LNCAP (cell line): ENCODE measurements at regions not wholly inside any gene's neighbourhood (a gene's known extent, or its start where the extent isn't known, plus 50 kb on each side); places are given as distances from the start of the nearest gene placed in this dataset.

Experiments
- CTCF ChIP-seq: fragments of 450-650 bp; IDR thresholded peaks from 2 replicates; pipeline ENCODE4 v1.5.1; 2017; ENCODE audit warnings: mild to moderate bottlenecking

GRCh38 chr4:187209921-187210613, 486.4 kb upstream of the FAT1 start:
- no peak for TF ChIP-seq CTCF

- no peak for TF ChIP-seq CTCF
Observed at GRCh38 chr4:187212446-187213080, 488.9 kb upstream of the FAT1 start.

GRCh38 chr4:187215438-187215837, 491.8 kb upstream of the FAT1 start:
- no peak for TF ChIP-seq CTCF

GRCh38 chr4:187218705-187219245, 495.1 kb upstream of the FAT1 start:
- no peak for TF ChIP-seq CTCF

- no peak for TF ChIP-seq CTCF
Observed at GRCh38 chr4:187224560-187224959, 500.9 kb upstream of the FAT1 start.

- TF ChIP-seq CTCF = no peak
Observed at GRCh38 chr4:187227907-187228704, 504.4 kb upstream of the FAT1 start.

GRCh38 chr4:187232196-187232595, 508.5 kb upstream of the FAT1 start:
- no peak for TF ChIP-seq CTCF
